Panc1 (cell line): ENCODE measurements at regions not wholly inside any gene's neighbourhood (a gene's known extent, or its start where the extent isn't known, plus 50 kb on each side); places are given as distances from the start of the nearest gene placed in this dataset.

ENCODE experiments used
- ATAC-seq: fragments of 200-7000 bp; cut with Tn5 transposase; 2 replicates; pipeline ENCODE4 v1.9.1; 2020; ENCODE audit warnings: mild to moderate bottlenecking, moderate library complexity
- BruUV-seq: library from RNA; stranded (reverse); fragments of 400-500 nt; replicated peaks from 2 replicates; lab custom pipeline; 2021; lab: Mats Ljungman, UMichigan
- CTCF ChIA-PET: fragments of 300-600 bp; sonication (Branson Sonifier 250); formaldehyde crosslinking; loops from one replicate; lab custom pipeline; 2022; ENCODE audit warnings: antibody characterized with exemption; lab: Charles Lee
- POLR2A ChIA-PET: fragments of 300-600 bp; sonication (Branson Sonifier 250); formaldehyde crosslinking; loops from one replicate; lab custom pipeline; 2022; ENCODE audit warnings: antibody characterized with exemption; lab: Charles Lee
- DNase-seq: peaks from one replicate; pipeline ENCODE4 v3.0.0-alpha.2; 2010; ENCODE audit warnings: low read depth, low spot score
- H3K27ac ChIP-seq: 2 replicates; pipeline ENCODE4 v1.5.1; 2011; ENCODE audit warnings: mild to moderate bottlenecking, low read length, inconsistent platforms
- H3K27me3 ChIP-seq: fragments of 200-500 bp; sonication (Bioruptor generic); 2 replicates; pipeline ENCODE4 v1.6.0; 2014; ENCODE audit warnings: low read length, inconsistent platforms; ENCODE audit not compliant: control insufficient read depth, insufficient read depth
- H3K36me3 ChIP-seq: fragments of 200-500 bp; sonication (Bioruptor generic); 2 replicates; pipeline ENCODE4 v1.5.1; 2014; ENCODE audit warnings: inconsistent platforms, mild to moderate bottlenecking, low read length, moderate library complexity; ENCODE audit not compliant: control insufficient read depth, insufficient read depth
- H3K4me1 ChIP-seq: 2 replicates; pipeline ENCODE4 v1.5.1; 2011; ENCODE audit warnings: inconsistent platforms, mild to moderate bottlenecking, low read length, moderate library complexity; ENCODE audit not compliant: control insufficient read depth, insufficient read depth
- H3K4me3 ChIP-seq, 2 experiments: 2 replicates each; pipeline ENCODE4 v1.5.1; 2011 to 2012; ENCODE audit warnings: low read depth in 2 of 2, low read length in 2 of 2, mild to moderate bottlenecking in 2 of 2, inconsistent platforms in 1 of 2, moderate library complexity in 1 of 2
- H3K9me3 ChIP-seq: fragments of 200-500 bp; sonication (Bioruptor generic); 2 replicates; pipeline ENCODE4 v1.5.1; 2014; ENCODE audit warnings: low read depth, mild to moderate bottlenecking, inconsistent platforms, low read length, moderate library complexity; ENCODE audit not compliant: control insufficient read depth, insufficient read depth
- POLR2AphosphoS5 ChIP-seq: IDR thresholded peaks from 2 replicates; pipeline ENCODE4 v1.6.1; 2012; ENCODE audit warnings: mild to moderate bottlenecking, low read depth, low read length, moderate library complexity
- REST ChIP-seq, 2 experiments: IDR thresholded peaks; 2 replicates each; pipeline ENCODE4 v1.6.1; 2011 to 2012; ENCODE audit warnings: low read depth in 2 of 2, control low read depth in 1 of 2, low read length in 1 of 2, mild to moderate bottlenecking in 1 of 2, moderate library complexity in 1 of 2; ENCODE audit not compliant: insufficient read depth in 1 of 2
- SIN3A ChIP-seq: IDR thresholded peaks from 2 replicates; pipeline ENCODE4 v1.6.1; 2012; ENCODE audit warnings: low read depth, mild to moderate bottlenecking, low read length, moderate library complexity, borderline replicate concordance; ENCODE audit not compliant: insufficient read depth
- TCF7L2 ChIP-seq: IDR thresholded peaks from 2 replicates; pipeline ENCODE4 v1.6.1; 2011; ENCODE audit warnings: mild to moderate bottlenecking, low read depth, low read length, inconsistent platforms
- in situ Hi-C: cut with HindIII; loops from 2 replicates; pipeline ENCODE4 v1.10.0; 2016; ENCODE audit warnings: low sequenced_read_pairs, low pct_unique_long_range_greater_than_20kb
- intact Hi-C: fragments of 100-400 bp; cut with micrococcal nuclease; formaldehyde crosslinking; loops from one replicate; pipeline ENCODE4 v1.10.0; 2022; ENCODE audit not compliant: unreplicated experiment
- TF ChIP-seq, protein P1 (sequence below): fragments of 450-650 bp; IDR thresholded peaks from 2 replicates; pipeline ENCODE4 v1.5.1; 2017; ENCODE audit warnings: mild to moderate bottlenecking

- Histone ChIP-seq H3K36me3 (no peaks in the 10 kb centered on the region), H3K27me3 (no peaks in the 10 kb centered on the region), H3K9me3 (no peaks in the 10 kb centered on the region), H3K27ac (no peak overlapping the region), H3K4me1 (no peaks in the 10 kb centered on the region), H3K4me3 (no peak overlapping the region)
- in situ Hi-C loops, result no loop called here
- POLR2A ChIA-PET, result interaction anchor here (0.6 kb wide), 1 partner anchor 93 kb away, joined by 5 read pairs; no protein-coding TSS in a partner anchor
- intact Hi-C loops, result no loop called here
- DNase-seq (no peak), ATAC-seq (no peak)
- TF ChIP-seq, protein P1, sequence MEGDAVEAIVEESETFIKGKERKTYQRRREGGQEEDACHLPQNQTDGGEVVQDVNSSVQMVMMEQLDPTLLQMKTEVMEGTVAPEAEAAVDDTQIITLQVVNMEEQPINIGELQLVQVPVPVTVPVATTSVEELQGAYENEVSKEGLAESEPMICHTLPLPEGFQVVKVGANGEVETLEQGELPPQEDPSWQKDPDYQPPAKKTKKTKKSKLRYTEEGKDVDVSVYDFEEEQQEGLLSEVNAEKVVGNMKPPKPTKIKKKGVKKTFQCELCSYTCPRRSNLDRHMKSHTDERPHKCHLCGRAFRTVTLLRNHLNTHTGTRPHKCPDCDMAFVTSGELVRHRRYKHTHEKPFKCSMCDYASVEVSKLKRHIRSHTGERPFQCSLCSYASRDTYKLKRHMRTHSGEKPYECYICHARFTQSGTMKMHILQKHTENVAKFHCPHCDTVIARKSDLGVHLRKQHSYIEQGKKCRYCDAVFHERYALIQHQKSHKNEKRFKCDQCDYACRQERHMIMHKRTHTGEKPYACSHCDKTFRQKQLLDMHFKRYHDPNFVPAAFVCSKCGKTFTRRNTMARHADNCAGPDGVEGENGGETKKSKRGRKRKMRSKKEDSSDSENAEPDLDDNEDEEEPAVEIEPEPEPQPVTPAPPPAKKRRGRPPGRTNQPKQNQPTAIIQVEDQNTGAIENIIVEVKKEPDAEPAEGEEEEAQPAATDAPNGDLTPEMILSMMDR, result no peak
- TF ChIP-seq TCF7L2 (no peak), POLR2AphosphoS5 (no peak), REST (IDR thresholded peaks at IDR 0.05; ENCODE audit: insufficient read depth in 1 of 2, low read depth in 2 of 2, low read length in 1 of 2) (no peak), SIN3A (no peak)
- CTCF ChIA-PET, result no interaction called here
- BruUV-seq, result no TSS peak
Measured at GRCh38 chr14:23876160-23876750, 77.3 kb upstream of the DHRS4 start.

GRCh38 chr14:23877111-23877510, 76.5 kb upstream of the DHRS4 start:
- H3K27me3 ChIP-seq, result no peaks in the 10 kb centered on the region
- in situ Hi-C loops, result no loop called here
- TF ChIP-seq TCF7L2 (no peak), REST (IDR thresholded peaks at IDR 0.05; ENCODE audit: insufficient read depth in 1 of 2, low read depth in 2 of 2, low read length in 1 of 2) (no peak), SIN3A (no peak), POLR2AphosphoS5 (no peak)
- TF ChIP-seq, protein P1, result no peak
- no peak for ATAC-seq
- intact Hi-C loops, result no loop called here
- CTCF ChIA-PET, result no interaction called here
- no peaks in the 10 kb centered on the region for H3K4me1 ChIP-seq
- H3K4me3 ChIP-seq, result no peak overlapping the region
- no TSS peak for BruUV-seq
- no peak overlapping the region for H3K27ac ChIP-seq
- POLR2A ChIA-PET, result no interaction called here
- no peaks in the 10 kb centered on the region for H3K9me3 ChIP-seq
- no peaks in the 10 kb centered on the region for H3K36me3 ChIP-seq
- DNase-seq, result no peak
